ENCODE measurements at regions not wholly inside any gene's neighbourhood (a gene's known extent, or its start where the extent isn't known, plus 50 kb on each side); places are given as distances from the start of the nearest gene placed in this dataset.

- TF ChIP-seq CTCF (IDR thresholded peaks at IDR 0.05) (no peak), POLR2A (IDR thresholded peaks at IDR 0.05) (no peak)
Observed at GRCh38 chr1:228938537-228938901, 203.2 kb downstream of the RHOU start.

All from ovary (tissue), 3 donors.